Ovary (tissue), 7 donors: ENCODE measurements at regions not wholly inside any gene's neighbourhood (a gene's known extent, or its start where the extent isn't known, plus 50 kb on each side); places are given as distances from the start of the nearest gene placed in this dataset.

Source experiments
- DNase-seq, 5 donors: peaks; one replicate each; pipeline ENCODE4 v3.0.0-alpha.2; 2019 to 2020
- H3K27ac ChIP-seq, 2 donors: fragments of 200-600 bp; one replicate each; pipeline versions ENCODE4 v1.5.1 to v1.8.0; 2019 to 2022
- H3K27me3 ChIP-seq: fragments of 200-600 bp; one replicate; pipeline ENCODE4 v1.8.0; 2022
- H3K36me3 ChIP-seq: fragments of 200-600 bp; sonication (generic); one replicate; pipeline ENCODE4 v1.5.1; 2019
- H3K4me1 ChIP-seq: one replicate; pipeline ENCODE4 v1.8.1; 2013; ENCODE audit warnings: mild to moderate bottlenecking, moderate library complexity; ENCODE audit not compliant: insufficient read depth
- H3K4me3 ChIP-seq: fragments of 200-600 bp; sonication (generic); one replicate; pipeline ENCODE4 v1.5.1; 2017
- H3K9me3 ChIP-seq, 2 donors: fragments of 200-600 bp in 1 of 2; sonication (generic) in 1 of 2; one replicate each; pipeline versions ENCODE4 v1.5.1 to v1.8.1; 2013 to 2019; ENCODE audit warnings: mild to moderate bottlenecking in 1 of 2, moderate library complexity in 1 of 2
- CTCF ChIP-seq, 3 donors: fragments of 450-650 bp in 2 of 3; fragments of 200-600 bp in 1 of 3; IDR thresholded peaks; one replicate each; pipeline versions ENCODE4 v1.5.1 to v1.8.0; 2016 to 2022; ENCODE audit warnings: antibody characterized with exemption in 3 of 3, mild to moderate bottlenecking in 1 of 3
- EP300 ChIP-seq: sonication (generic); formaldehyde crosslinking; IDR thresholded peaks from one replicate; pipeline ENCODE4 v1.6.1; 2017; ENCODE audit warnings: antibody characterized with exemption
- POLR2A ChIP-seq: fragments of 450-650 bp; IDR thresholded peaks from one replicate; pipeline ENCODE4 v1.6.1; 2017; ENCODE audit warnings: antibody characterized with exemption, mild to moderate bottlenecking, moderate library complexity
- WGBS, 3 donors: extraction: QIAGEN DNeasy Blood & Tissue Kit in 1 of 3; methylation state at CpG; one replicate each; pipeline versions ENCODE4 v1.1.5 to v1.1.7; 2013 to 2017; 5-methylcytosine and 5-hydroxymethylcytosine counted together
- intact Hi-C, 4 donors: fragments of 100-400 bp; cut with DNase I; formaldehyde crosslinking; loops; one replicate each; pipeline versions ENCODE4 v1.11.0 to v1.15.1; 2022 to 2023
- donor health status: DM: no; HTN: no; CAD: no; lungs with moderate emphysema.
- donor health status: DM: no; HTN: no; CAD: no.
- donor health status: Bipolar disorder and iron deficiency.
- donor health status: DM: no; HTN: no; CAD: no.
- donor health status: DM: yes; HTN: yes; CAD: no.

DNA sequence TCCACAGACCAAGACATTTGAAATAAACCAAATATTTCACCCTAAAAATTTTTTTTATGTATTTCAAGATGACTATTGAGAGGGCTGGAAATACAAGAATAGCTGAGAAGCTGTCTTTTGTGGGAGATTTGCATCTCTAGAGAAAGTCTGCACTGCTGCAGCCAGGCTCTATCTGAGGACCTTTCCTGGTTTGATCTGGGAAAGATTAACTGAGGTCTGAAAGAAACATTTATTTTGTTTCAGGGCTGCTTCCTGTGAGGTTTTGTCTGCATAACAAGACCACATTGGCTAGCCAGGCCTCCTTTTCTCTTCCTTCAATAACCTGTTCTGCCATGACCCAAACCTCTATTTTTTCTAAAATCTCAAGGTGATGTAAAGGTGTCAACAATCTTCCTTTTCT is 117.5 kb upstream of the ARHGEF26 start:
- no peak for DNase-seq

DNA sequence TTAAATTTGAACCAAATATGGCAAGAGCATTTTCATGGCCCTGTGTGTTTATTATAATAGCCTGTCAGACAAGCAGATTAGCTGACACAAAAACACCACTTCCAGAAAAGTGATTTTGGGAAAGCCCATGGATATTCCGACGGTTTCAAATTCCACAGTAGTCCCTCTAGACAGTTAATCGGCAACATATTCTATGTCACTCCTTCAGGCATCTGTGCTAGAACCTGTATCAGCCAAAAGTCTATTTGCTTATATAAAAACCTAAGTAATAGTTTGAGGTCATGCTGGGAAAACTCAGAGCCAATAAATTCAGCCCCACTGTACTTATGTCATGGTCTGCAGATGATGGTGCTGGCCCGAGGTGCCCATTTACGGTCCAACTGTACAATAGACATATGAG is 110.2 kb upstream of the ARHGEF26 start:
- H3K27me3 ChIP-seq = peaks cover 2% of the 10 kb centered on the region
- no peaks in the 10 kb centered on the region for H3K36me3 ChIP-seq
- TF ChIP-seq POLR2A (no peak), CTCF (IDR thresholded peaks at IDR 0.05) (no peak), EP300 (no peak)
- H3K4me3 ChIP-seq = no peak overlapping the region
- no peak overlapping the region for H3K27ac ChIP-seq
- intact Hi-C loops = no loop called here
- 80 to 84% (median 83%) methylated on average over 5 of the region's 5 CpGs for WGBS, 3 donors
- H3K4me1 ChIP-seq = no peaks in the 10 kb centered on the region
- no peaks in the 10 kb centered on the region for H3K9me3 ChIP-seq
- no peak for DNase-seq

More for the DNA sequence above, 117.5 kb upstream of the ARHGEF26 start:
- Histone ChIP-seq H3K4me1 (no peaks in the 10 kb centered on the region), H3K4me3 (no peak overlapping the region), H3K36me3 (no peaks in the 10 kb centered on the region), H3K9me3 (no peaks in the 10 kb centered on the region), H3K27ac (no peak overlapping the region), H3K27me3 (peaks cover 2% of the 10 kb centered on the region)
- intact Hi-C loops = no loop called here
- TF ChIP-seq EP300 = no peak
- no peak for TF ChIP-seq POLR2A
- TF ChIP-seq CTCF (IDR thresholded peaks at IDR 0.05) = no peak

GRCh38 chr3:154013736-154014135 is 107.5 kb upstream of the ARHGEF26 start:
- H3K4me1 ChIP-seq = no peaks in the 10 kb centered on the region
- WGBS, 3 donors = 69 to 72% (median 72%) methylated on average over 4 of the region's 4 CpGs
- TF ChIP-seq EP300 (no peak), POLR2A (no peak), CTCF (IDR thresholded peaks at IDR 0.05) (no peak)
- H3K27me3 ChIP-seq = no peaks in the 10 kb centered on the region
- H3K36me3 ChIP-seq = no peaks in the 10 kb centered on the region
- no peak for DNase-seq
- intact Hi-C loops = no loop called here
- no peaks in the 10 kb centered on the region for H3K9me3 ChIP-seq
- no peak overlapping the region for H3K4me3 ChIP-seq
- H3K27ac ChIP-seq = no peak overlapping the region

- intact Hi-C loops = no loop called here
Observed at GRCh38 chr3:154015307-154015706, 105.9 kb upstream of the ARHGEF26 start.

More at GRCh38 chr3:154015307-154015706, 105.9 kb upstream of the ARHGEF26 start:
- no peak for DNase-seq
- no peaks in the 10 kb centered on the region for H3K36me3 ChIP-seq
- no peak overlapping the region for H3K4me3 ChIP-seq
- no peaks in the 10 kb centered on the region for H3K4me1 ChIP-seq
- no peak overlapping the region for H3K27ac ChIP-seq
- TF ChIP-seq POLR2A (no peak), EP300 (no peak), CTCF (IDR thresholded peaks at IDR 0.05) (no peak)
- WGBS, 3 donors = 63 to 69% (median 66%) methylated on average over 4 of the region's 4 CpGs
- H3K27me3 ChIP-seq = no peaks in the 10 kb centered on the region
- no peaks in the 10 kb centered on the region for H3K9me3 ChIP-seq
